ENCODE measurements at regions not wholly inside any gene's neighbourhood (a gene's known extent, or its start where the extent isn't known, plus 50 kb on each side); places are given as distances from the start of the nearest gene placed in this dataset.

- Histone ChIP-seq H3K36me3 (ENCODE audit: control insufficient read depth in 1 of 2, insufficient read depth in 2 of 2, low read length in 2 of 2) (no peaks in the 10 kb centered on the region), H3K4me1 (ENCODE audit: control insufficient read depth in 1 of 2, insufficient read depth in 2 of 2, low read length in 2 of 2) (no peaks in the 10 kb centered on the region), H3K4me3 (ENCODE audit: low read depth in 1 of 2, low read length in 2 of 2) (no peak overlapping the region), H3K27me3 (ENCODE audit: low read depth, low read length) (no peaks in the 10 kb centered on the region), H3K9me3 (ENCODE audit: control insufficient read depth in 1 of 2, low read length in 2 of 2) (no peaks in the 10 kb centered on the region), H3K27ac (ENCODE audit: low read length) (no peak overlapping the region)
These were observed 63.4 kb upstream of the SIRPG start for GRCh38 chr20:1720845-1721475.

GRCh38 chr20:1720226-1720625, 62.6 kb upstream of the SIRPG start:
- H3K27ac ChIP-seq (ENCODE audit: low read length) = no peak overlapping the region
- H3K4me1 ChIP-seq (ENCODE audit: control insufficient read depth in 1 of 2, insufficient read depth in 2 of 2, low read length in 2 of 2) = no peaks in the 10 kb centered on the region
- no peak overlapping the region for H3K4me3 ChIP-seq (ENCODE audit: low read depth in 1 of 2, low read length in 2 of 2)
- H3K9me3 ChIP-seq (ENCODE audit: control insufficient read depth in 1 of 2, low read length in 2 of 2) = no peaks in the 10 kb centered on the region
- no peaks in the 10 kb centered on the region for H3K27me3 ChIP-seq (ENCODE audit: low read depth, low read length)
- H3K36me3 ChIP-seq (ENCODE audit: control insufficient read depth in 1 of 2, insufficient read depth in 2 of 2, low read length in 2 of 2) = no peaks in the 10 kb centered on the region

GRCh38 chr20:1718604-1719384, 61.2 kb upstream of the SIRPG start:
- Histone ChIP-seq H3K27ac (ENCODE audit: low read length) (no peak overlapping the region), H3K9me3 (ENCODE audit: control insufficient read depth in 1 of 2, low read length in 2 of 2) (no peaks in the 10 kb centered on the region), H3K27me3 (ENCODE audit: low read depth, low read length) (no peaks in the 10 kb centered on the region), H3K4me3 (ENCODE audit: low read depth in 1 of 2, low read length in 2 of 2) (no peak overlapping the region), H3K4me1 (ENCODE audit: control insufficient read depth in 1 of 2, insufficient read depth in 2 of 2, low read length in 2 of 2) (no peaks in the 10 kb centered on the region), H3K36me3 (ENCODE audit: control insufficient read depth in 1 of 2, insufficient read depth in 2 of 2, low read length in 2 of 2) (no peaks in the 10 kb centered on the region)

- Histone ChIP-seq H3K27me3 (ENCODE audit: low read depth, low read length) (no peaks in the 10 kb centered on the region), H3K4me3 (ENCODE audit: low read depth in 1 of 2, low read length in 2 of 2) (no peak overlapping the region)
These were observed 55.4 kb upstream of the SIRPG start for GRCh38 chr20:1712634-1713624.

GRCh38 chr20:1711826-1712601, 54.4 kb upstream of the SIRPG start:
- no peaks in the 10 kb centered on the region for H3K4me1 ChIP-seq (ENCODE audit: control insufficient read depth in 1 of 2, insufficient read depth in 2 of 2, low read length in 2 of 2)
- no peaks in the 10 kb centered on the region for H3K36me3 ChIP-seq (ENCODE audit: control insufficient read depth in 1 of 2, insufficient read depth in 2 of 2, low read length in 2 of 2)
- no peak overlapping the region for H3K27ac ChIP-seq (ENCODE audit: low read length)
- peaks cover 0 to 3% of the 10 kb centered on the region in 2 donors for H3K9me3 ChIP-seq (ENCODE audit: control insufficient read depth in 1 of 2, low read length in 2 of 2)
- H3K4me3 ChIP-seq (ENCODE audit: low read depth in 1 of 2, low read length in 2 of 2) = no peak overlapping the region
- H3K27me3 ChIP-seq (ENCODE audit: low read depth, low read length) = no peaks in the 10 kb centered on the region

More at GRCh38 chr20:1712634-1713624, 55.4 kb upstream of the SIRPG start:
- no peaks in the 10 kb centered on the region for H3K4me1 ChIP-seq (ENCODE audit: control insufficient read depth in 1 of 2, insufficient read depth in 2 of 2, low read length in 2 of 2)
- H3K36me3 ChIP-seq (ENCODE audit: control insufficient read depth in 1 of 2, insufficient read depth in 2 of 2, low read length in 2 of 2) = no peaks in the 10 kb centered on the region
- H3K27ac ChIP-seq (ENCODE audit: low read length) = no peak overlapping the region
- peaks cover 0 to 3% of the 10 kb centered on the region in 2 donors for H3K9me3 ChIP-seq (ENCODE audit: control insufficient read depth in 1 of 2, low read length in 2 of 2)

GRCh38 chr20:1711266-1711665, 53.7 kb upstream of the SIRPG start:
- Histone ChIP-seq H3K9me3 (ENCODE audit: control insufficient read depth in 1 of 2, low read length in 2 of 2) (peaks cover 0 to 3% of the 10 kb centered on the region in 2 donors), H3K36me3 (ENCODE audit: control insufficient read depth in 1 of 2, insufficient read depth in 2 of 2, low read length in 2 of 2) (no peaks in the 10 kb centered on the region), H3K27me3 (ENCODE audit: low read depth, low read length) (no peaks in the 10 kb centered on the region), H3K4me1 (ENCODE audit: control insufficient read depth in 1 of 2, insufficient read depth in 2 of 2, low read length in 2 of 2) (no peaks in the 10 kb centered on the region), H3K27ac (ENCODE audit: low read length) (no peak overlapping the region), H3K4me3 (ENCODE audit: low read depth in 1 of 2, low read length in 2 of 2) (no peak overlapping the region)

- H3K4me1 ChIP-seq (ENCODE audit: control insufficient read depth in 1 of 2, insufficient read depth in 2 of 2, low read length in 2 of 2) = no peaks in the 10 kb centered on the region
- H3K4me3 ChIP-seq (ENCODE audit: low read depth in 1 of 2, low read length in 2 of 2) = no peak overlapping the region
- peaks cover 0 to 3% of the 10 kb centered on the region in 2 donors for H3K9me3 ChIP-seq (ENCODE audit: control insufficient read depth in 1 of 2, low read length in 2 of 2)
- H3K27me3 ChIP-seq (ENCODE audit: low read depth, low read length) = no peaks in the 10 kb centered on the region
- H3K27ac ChIP-seq (ENCODE audit: low read length) = no peak overlapping the region
- H3K36me3 ChIP-seq (ENCODE audit: control insufficient read depth in 1 of 2, insufficient read depth in 2 of 2, low read length in 2 of 2) = no peaks in the 10 kb centered on the region
These were observed 52.9 kb upstream of the SIRPG start for GRCh38 chr20:1710484-1710883.

- Histone ChIP-seq H3K9me3 (ENCODE audit: control insufficient read depth in 1 of 2, low read length in 2 of 2) (peaks cover 0 to 3% of the 10 kb centered on the region in 2 donors), H3K4me3 (ENCODE audit: low read depth in 1 of 2, low read length in 2 of 2) (no peak overlapping the region), H3K4me1 (ENCODE audit: control insufficient read depth in 1 of 2, insufficient read depth in 2 of 2, low read length in 2 of 2) (no peaks in the 10 kb centered on the region), H3K36me3 (ENCODE audit: control insufficient read depth in 1 of 2, insufficient read depth in 2 of 2, low read length in 2 of 2) (no peaks in the 10 kb centered on the region), H3K27me3 (ENCODE audit: low read depth, low read length) (no peaks in the 10 kb centered on the region), H3K27ac (ENCODE audit: low read length) (no peak overlapping the region)
These were observed 50.2 kb upstream of the SIRPG start for GRCh38 chr20:1707588-1708449.
